Sigmoid colon (tissue), 6 donors: ENCODE measurements at regions not wholly inside any gene's neighbourhood (a gene's known extent, or its start where the extent isn't known, plus 50 kb on each side); places are given as distances from the start of the nearest gene placed in this dataset.

Experiments
- DNase-seq: peaks from one replicate; pipeline ENCODE4 v3.0.0-alpha.2; 2019
- H3K27ac ChIP-seq, 4 donors: fragments of 200-600 bp; sonication (generic); one replicate each; pipeline ENCODE4 v1.5.1; 2016 to 2019; ENCODE audit warnings: mild to moderate bottlenecking in 1 of 4
- H3K27me3 ChIP-seq, 3 donors: fragments of 200-600 bp; sonication (generic); one replicate each; pipeline ENCODE4 v1.5.1; 2019; ENCODE audit warnings: mild to moderate bottlenecking in 1 of 3
- H3K36me3 ChIP-seq, 4 donors: fragments of 200-600 bp; sonication (generic); one replicate each; pipeline ENCODE4 v1.5.1; 2016 to 2019
- H3K4me1 ChIP-seq, 4 donors: fragments of 200-600 bp; sonication (generic); one replicate each; pipeline ENCODE4 v1.5.1; 2017 to 2019
- H3K4me3 ChIP-seq, 4 donors: fragments of 200-600 bp; sonication (generic); one replicate each; pipeline ENCODE4 v1.5.1; 2017 to 2019; ENCODE audit warnings: mild to moderate bottlenecking in 2 of 4, moderate library complexity in 1 of 4
- H3K9me3 ChIP-seq, 4 donors: fragments of 200-600 bp in 3 of 4; sonication (generic) in 3 of 4; one replicate each; pipeline versions ENCODE4 v1.5.1 to v1.6.1; 2013 to 2019
- CTCF ChIP-seq, 4 experiments: fragments of 450-650 bp in 3 of 4; fragments of 200-600 bp in 1 of 4; IDR thresholded peaks; one replicate each; pipeline ENCODE4 v1.5.1; 2016 to 2019; ENCODE audit warnings: antibody characterized with exemption in 4 of 4, mild to moderate bottlenecking in 3 of 4, moderate library complexity in 2 of 4
- EP300 ChIP-seq, 4 donors: sonication (generic); formaldehyde crosslinking; IDR thresholded peaks; one replicate each; pipeline ENCODE4 v1.6.1; 2017; ENCODE audit warnings: antibody characterized with exemption in 4 of 4
- POLR2A ChIP-seq, 2 donors: fragments of 450-650 bp; IDR thresholded peaks; one replicate each; pipeline ENCODE4 v1.6.1; 2016; ENCODE audit warnings: antibody characterized with exemption in 2 of 2, mild to moderate bottlenecking in 2 of 2, moderate library complexity in 2 of 2
- POLR2AphosphoS5 ChIP-seq, 4 donors: sonication (generic); formaldehyde crosslinking; IDR thresholded peaks; one replicate each; pipeline ENCODE4 v1.6.1; 2017; ENCODE audit warnings: antibody characterized with exemption in 4 of 4
- WGBS, 2 donors: extraction: QIAGEN DNeasy Blood & Tissue Kit; methylation state at CpG; one replicate each; pipeline ENCODE4 v1.1.7; 2013; 5-methylcytosine and 5-hydroxymethylcytosine counted together
- intact Hi-C: fragments of 100-400 bp; cut with DNase I; formaldehyde crosslinking; loops from one replicate; pipeline ENCODE4 v1.15.1; 2023
- donor health status: healthy with polysubstance abuse.
- donor health status: healthy.

- DNase-seq, result no peak
- H3K4me3 ChIP-seq, result no peak overlapping the region
- H3K27ac ChIP-seq, result peak overlapping the region in 1 of 4 donors; percentile 19
- no peaks in the 10 kb centered on the region for H3K27me3 ChIP-seq
- intact Hi-C loops, result no loop called here
- peaks cover 0 to 11% (median 0%) of the 10 kb centered on the region in 4 donors for H3K4me1 ChIP-seq
- WGBS, 2 donors, result 63 to 82% methylated on average over 4 of the region's 4 CpGs
- H3K9me3 ChIP-seq, result no peaks in the 10 kb centered on the region
- H3K36me3 ChIP-seq, result no peaks in the 10 kb centered on the region
- TF ChIP-seq CTCF (IDR thresholded peaks at IDR 0.05), result no peak
- TF ChIP-seq POLR2AphosphoS5 (IDR thresholded peaks at IDR 0.05), result peak in 1 of 4 donors; percentile 56
- TF ChIP-seq EP300 (IDR thresholded peaks at IDR 0.05), result peak in 1 of 4 donors; percentile 35
- TF ChIP-seq POLR2A (IDR thresholded peaks at IDR 0.05), result no peak
Observed at GRCh38 chr11:105244160-105244825, 104.7 kb upstream of the CARD18 start.

- no peaks in the 10 kb centered on the region for H3K9me3 ChIP-seq
- H3K4me1 ChIP-seq, result peaks cover 0 to 11% (median 0%) of the 10 kb centered on the region in 4 donors
- TF ChIP-seq POLR2A (IDR thresholded peaks at IDR 0.05) (no peak), CTCF (IDR thresholded peaks at IDR 0.05) (no peak), EP300 (IDR thresholded peaks at IDR 0.05) (no peak), POLR2AphosphoS5 (IDR thresholded peaks at IDR 0.05) (no peak)
- 88 to 90% methylated on average over 1 of the region's 1 CpG for WGBS, 2 donors
- H3K36me3 ChIP-seq, result no peaks in the 10 kb centered on the region
- DNase-seq, result no peak
- no peak overlapping the region for H3K4me3 ChIP-seq
- H3K27ac ChIP-seq, result no peak overlapping the region
- no peaks in the 10 kb centered on the region for H3K27me3 ChIP-seq
- intact Hi-C loops, result no loop called here
Observed at GRCh38 chr11:105241136-105241535, 101.6 kb upstream of the CARD18 start.

GRCh38 chr11:105236664-105237063 lies 97.1 kb upstream of the CARD18 start:
- H3K27me3 ChIP-seq, result no peaks in the 10 kb centered on the region
- no peaks in the 10 kb centered on the region for H3K36me3 ChIP-seq
- DNase-seq, result no peak
- no peak overlapping the region for H3K4me3 ChIP-seq
- no peak overlapping the region for H3K27ac ChIP-seq
- H3K4me1 ChIP-seq, result no peaks in the 10 kb centered on the region
- TF ChIP-seq POLR2AphosphoS5 (IDR thresholded peaks at IDR 0.05) (no peak), CTCF (IDR thresholded peaks at IDR 0.05) (no peak), POLR2A (IDR thresholded peaks at IDR 0.05) (no peak), EP300 (IDR thresholded peaks at IDR 0.05) (no peak)
- 54% methylated on average over 2 of the region's 2 CpGs for WGBS, 2 donors
- intact Hi-C loops, result no loop called here
- no peaks in the 10 kb centered on the region for H3K9me3 ChIP-seq

- intact Hi-C loops, result no loop called here
Observed at GRCh38 chr11:105233285-105233684, 93.7 kb upstream of the CARD18 start.

More at GRCh38 chr11:105233285-105233684, 93.7 kb upstream of the CARD18 start:
- no peak for DNase-seq
- no peak overlapping the region for H3K27ac ChIP-seq
- WGBS, 2 donors, result 74 to 85% methylated on average over 1 of the region's 1 CpG
- no peaks in the 10 kb centered on the region for H3K4me1 ChIP-seq
- no peak for TF ChIP-seq POLR2A (IDR thresholded peaks at IDR 0.05)
- no peak for TF ChIP-seq EP300 (IDR thresholded peaks at IDR 0.05)
- TF ChIP-seq POLR2AphosphoS5 (IDR thresholded peaks at IDR 0.05), result no peak
- no peak for TF ChIP-seq CTCF (IDR thresholded peaks at IDR 0.05)
- H3K27me3 ChIP-seq, result no peaks in the 10 kb centered on the region
- H3K9me3 ChIP-seq, result no peaks in the 10 kb centered on the region
- H3K36me3 ChIP-seq, result no peaks in the 10 kb centered on the region
- no peak overlapping the region for H3K4me3 ChIP-seq
